Endodermal cell (in vitro differentiated cells): ENCODE measurements at regions not wholly inside any gene's neighbourhood (a gene's known extent, or its start where the extent isn't known, plus 50 kb on each side); places are given as distances from the start of the nearest gene placed in this dataset.

Experiments
- DNase-seq: peaks from one replicate; pipeline ENCODE4 v3.0.0-alpha.2; 2017
- H3K27ac ChIP-seq: 2 replicates; pipeline ENCODE4 v1.5.1; 2013; ENCODE audit warnings: mild to moderate bottlenecking, low read depth, low read length, moderate library complexity
- H3K27me3 ChIP-seq: 2 replicates; pipeline ENCODE4 v1.6.1; 2013; ENCODE audit warnings: mild to moderate bottlenecking, low read length, moderate library complexity; ENCODE audit not compliant: insufficient read depth, control insufficient read depth, poor library complexity, severe bottlenecking
- H3K36me3 ChIP-seq: 2 replicates; pipeline ENCODE4 v1.7.0; 2013; ENCODE audit warnings: mild to moderate bottlenecking, low read length, moderate library complexity; ENCODE audit not compliant: control insufficient read depth, insufficient read depth
- H3K4me1 ChIP-seq: one replicate; pipeline ENCODE4 v1.7.0; 2013; ENCODE audit warnings: low read length; ENCODE audit not compliant: control insufficient read depth, insufficient read depth
- H3K4me3 ChIP-seq: 2 replicates; pipeline ENCODE4 v1.5.1; 2013; ENCODE audit warnings: mild to moderate bottlenecking, low read length, moderate library complexity
- H3K9ac ChIP-seq: 2 replicates; pipeline ENCODE4 v1.6.1; 2013; ENCODE audit warnings: mild to moderate bottlenecking, low read length, moderate library complexity; ENCODE audit not compliant: poor library complexity, severe bottlenecking; ENCODE audit errors: extremely low read depth
- H3K9me3 ChIP-seq: 2 replicates; pipeline ENCODE4 v1.6.1; 2013; ENCODE audit warnings: mild to moderate bottlenecking, low read length, moderate library complexity; ENCODE audit not compliant: control insufficient read depth
- H3K27ac Mint-ChIP-seq: 2 replicates; pipeline ENCODE4 v1.8.0; 2020; ENCODE audit warnings: mixed read lengths
- H3K27me3 Mint-ChIP-seq: 2 replicates; pipeline ENCODE4 v1.8.0; 2021; ENCODE audit warnings: mild to moderate bottlenecking, mixed read lengths; ENCODE audit not compliant: insufficient read depth
- H3K36me3 Mint-ChIP-seq: 2 replicates; pipeline ENCODE4 v1.8.0; 2020; ENCODE audit warnings: low read depth, mixed read lengths
- H3K4me1 Mint-ChIP-seq: 2 replicates; pipeline ENCODE4 v1.8.0; 2020; ENCODE audit warnings: mixed read lengths
- H3K4me3 Mint-ChIP-seq: 2 replicates; pipeline ENCODE4 v1.8.0; 2020; ENCODE audit warnings: mild to moderate bottlenecking, moderate library complexity, mixed read lengths
- H3K9me3 Mint-ChIP-seq: 2 replicates; pipeline ENCODE4 v1.8.0; 2020; ENCODE audit warnings: mild to moderate bottlenecking, mixed read lengths
- WGBS, 2 experiments: methylation state at CpG; one replicate each; pipeline versions ENCODE4 v1.1.5 to v1.1.7; 2013; ENCODE audit warnings: missing lambda C conversion rate in 2 of 2, mixed read lengths in 1 of 2; ENCODE audit not compliant: insufficient coverage in 1 of 2, insufficient read length in 1 of 2; 5-methylcytosine and 5-hydroxymethylcytosine counted together
- TF ChIP-seq, protein P1 (sequence below): fragments of 200-600 bp; sonication (generic); conservative IDR thresholded peaks from 2 replicates; pipeline ENCODE4 v1.5.0; 2021; ENCODE audit warnings: antibody characterized with exemption, mild to moderate bottlenecking

DNA sequence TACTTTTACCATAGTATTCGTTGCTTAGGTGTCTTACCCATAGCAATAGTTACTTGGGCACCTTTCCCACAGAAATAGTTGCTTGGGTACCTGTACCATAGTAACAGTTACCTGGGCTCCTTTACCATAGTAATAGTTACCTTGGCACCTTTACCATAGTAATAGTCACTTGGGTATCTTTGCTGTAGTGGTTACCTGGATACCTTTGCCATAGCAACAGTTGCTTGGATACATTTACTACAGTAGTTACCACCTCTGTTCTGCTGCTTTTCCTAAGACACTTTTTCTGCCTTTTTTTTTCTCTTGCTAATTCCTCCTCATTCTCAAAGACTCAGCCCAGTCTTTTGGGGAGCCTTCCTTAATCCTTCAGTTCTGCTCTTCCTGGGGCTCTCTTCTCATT, 272.8 kb upstream of the PUDP start:
- H3K9me3 Mint-ChIP-seq: no peaks in the 10 kb centered on the region
- TF ChIP-seq, protein P1, sequence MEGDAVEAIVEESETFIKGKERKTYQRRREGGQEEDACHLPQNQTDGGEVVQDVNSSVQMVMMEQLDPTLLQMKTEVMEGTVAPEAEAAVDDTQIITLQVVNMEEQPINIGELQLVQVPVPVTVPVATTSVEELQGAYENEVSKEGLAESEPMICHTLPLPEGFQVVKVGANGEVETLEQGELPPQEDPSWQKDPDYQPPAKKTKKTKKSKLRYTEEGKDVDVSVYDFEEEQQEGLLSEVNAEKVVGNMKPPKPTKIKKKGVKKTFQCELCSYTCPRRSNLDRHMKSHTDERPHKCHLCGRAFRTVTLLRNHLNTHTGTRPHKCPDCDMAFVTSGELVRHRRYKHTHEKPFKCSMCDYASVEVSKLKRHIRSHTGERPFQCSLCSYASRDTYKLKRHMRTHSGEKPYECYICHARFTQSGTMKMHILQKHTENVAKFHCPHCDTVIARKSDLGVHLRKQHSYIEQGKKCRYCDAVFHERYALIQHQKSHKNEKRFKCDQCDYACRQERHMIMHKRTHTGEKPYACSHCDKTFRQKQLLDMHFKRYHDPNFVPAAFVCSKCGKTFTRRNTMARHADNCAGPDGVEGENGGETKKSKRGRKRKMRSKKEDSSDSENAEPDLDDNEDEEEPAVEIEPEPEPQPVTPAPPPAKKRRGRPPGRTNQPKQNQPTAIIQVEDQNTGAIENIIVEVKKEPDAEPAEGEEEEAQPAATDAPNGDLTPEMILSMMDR: no peak
- WGBS, 2 experiments: 92% methylated on average over 1 of the region's 1 CpG; no CpG with 5 or more reads in 1 of the 2 experiments

DNA sequence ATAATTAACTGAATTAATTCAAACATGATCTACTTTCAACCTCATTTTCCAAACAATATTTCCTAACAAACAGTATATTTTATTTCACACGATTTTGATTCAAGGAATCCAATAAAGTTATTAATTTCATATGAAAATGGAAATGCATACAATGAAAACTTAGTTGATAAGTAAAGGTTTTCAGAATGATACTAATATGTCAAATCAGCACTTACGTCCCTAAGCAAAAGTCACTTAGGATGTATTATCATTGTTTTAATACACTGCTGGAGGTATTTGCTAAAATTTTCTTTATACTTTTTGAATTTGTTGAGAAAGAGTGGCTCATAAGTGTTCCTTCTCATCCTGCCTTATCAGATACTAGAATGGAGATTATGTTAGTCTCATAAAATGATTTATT, 266.8 kb upstream of the PUDP start:
- Histone ChIP-seq H3K36me3 (no peaks in the 10 kb centered on the region), H3K27ac (no peak overlapping the region), H3K9me3 (no peaks in the 10 kb centered on the region), H3K4me3 (no peak overlapping the region), H3K27me3 (no peaks in the 10 kb centered on the region), H3K9ac (no peak overlapping the region), H3K4me1 (no peaks in the 10 kb centered on the region)
- Mint-ChIP-seq H3K9me3 (no peaks in the 10 kb centered on the region), H3K4me3 (no peak overlapping the region), H3K27ac (no peak overlapping the region), H3K27me3 (peaks cover 4% of the 10 kb centered on the region), H3K4me1 (no peaks in the 10 kb centered on the region), H3K36me3 (no peaks in the 10 kb centered on the region)
- no peak for DNase-seq
- WGBS, 2 experiments: no CpG with 5 or more reads among the region's 2 CpGs
- TF ChIP-seq, protein P1: no peak

More for the DNA sequence above, 272.8 kb upstream of the PUDP start:
- no peak overlapping the region for H3K4me3 Mint-ChIP-seq
- no peak overlapping the region for H3K27ac ChIP-seq
- H3K9ac ChIP-seq: no peak overlapping the region
- H3K4me1 ChIP-seq: no peaks in the 10 kb centered on the region
- H3K27ac Mint-ChIP-seq: no peak overlapping the region
- peaks cover 4% of the 10 kb centered on the region for H3K27me3 Mint-ChIP-seq
- no peak overlapping the region for H3K4me3 ChIP-seq
- H3K9me3 ChIP-seq: no peaks in the 10 kb centered on the region
- no peaks in the 10 kb centered on the region for H3K36me3 Mint-ChIP-seq
- H3K27me3 ChIP-seq: no peaks in the 10 kb centered on the region
- no peak for DNase-seq
- H3K36me3 ChIP-seq: no peaks in the 10 kb centered on the region
- H3K4me1 Mint-ChIP-seq: no peaks in the 10 kb centered on the region

DNA sequence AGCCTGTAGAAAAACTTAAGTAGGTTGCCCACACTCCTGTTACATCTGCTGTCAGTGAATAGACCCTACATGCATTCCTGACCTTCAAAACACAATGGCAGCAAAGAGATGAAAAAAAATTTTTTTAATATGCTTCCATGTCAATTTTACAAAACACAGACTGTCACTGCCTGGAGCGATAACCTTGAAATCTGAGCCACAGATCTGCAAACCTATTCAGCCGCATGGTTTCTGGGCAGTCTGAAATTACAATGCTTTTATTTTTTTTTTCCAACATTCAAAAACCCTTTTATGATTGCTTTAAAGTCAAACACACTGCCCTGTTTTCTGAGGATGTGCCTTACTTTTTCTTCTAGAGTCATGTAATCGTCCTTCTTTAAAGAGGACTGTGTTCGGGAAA, 264.9 kb upstream of the PUDP start:
- WGBS, 2 experiments: 89 to 96% methylated on average over 2 to 3 of the region's 4 CpGs
- TF ChIP-seq, protein P1: no peak
- Mint-ChIP-seq H3K4me3 (no peak overlapping the region), H3K27ac (no peak overlapping the region), H3K27me3 (peaks cover 4% of the 10 kb centered on the region), H3K4me1 (no peaks in the 10 kb centered on the region), H3K36me3 (no peaks in the 10 kb centered on the region), H3K9me3 (no peaks in the 10 kb centered on the region)
- H3K9ac ChIP-seq: no peak overlapping the region
- H3K27ac ChIP-seq: no peak overlapping the region
- H3K36me3 ChIP-seq: no peaks in the 10 kb centered on the region
- H3K4me3 ChIP-seq: no peak overlapping the region
- no peaks in the 10 kb centered on the region for H3K9me3 ChIP-seq
- DNase-seq: no peak
- no peaks in the 10 kb centered on the region for H3K27me3 ChIP-seq
- H3K4me1 ChIP-seq: no peaks in the 10 kb centered on the region
